K562 (cell line): ENCODE measurements at regions not wholly inside any gene's neighbourhood (a gene's known extent, or its start where the extent isn't known, plus 50 kb on each side); places are given as distances from the start of the nearest gene placed in this dataset.

Experiments used
- ATAC-seq: fragments of 200-7000 bp; cut with Tn5 transposase; 3 replicates; pipeline ENCODE4 v1.9.1; 2020; ENCODE audit warnings: moderate library complexity
- BruUV-seq: library from RNA; stranded (reverse); fragments of 400-500 nt; replicated peaks from 2 replicates; lab custom pipeline; 2021; lab: Mats Ljungman, UMichigan
- CTCF ChIA-PET: fragments of 300-600 bp; formaldehyde crosslinking; extraction: SDS; loops from one replicate; lab custom pipeline; 2021; ENCODE audit warnings: low intra/inter-chr PET ratio; lab: Yijun Ruan, JAX
- POLR2A ChIA-PET: fragments of 300-600, 350-650 bp; sonication (Branson Sonifier 250); formaldehyde crosslinking; extraction: SDS; loops from one replicate; lab custom pipeline; 2021; ENCODE audit warnings: antibody characterized with exemption, inconsistent platforms; lab: Yijun Ruan, JAX
- DNase-seq, 4 experiments: peaks; one replicate each; pipeline versions ENCODE4 v3.0.0 to v3.0.0-alpha.2; 2011 to 2018; ENCODE audit warnings: low spot score in 3 of 4, mixed read lengths in 3 of 4; ENCODE audit errors: extremely low read depth in 1 of 4
- FAIRE-seq: peaks from 2 replicates; lab custom pipeline; 2011; peaks lifted over from hg19 to GRCh38; lab: Jason Lieb, UNC
- H2AFZ ChIP-seq: 2 replicates; pipeline ENCODE4 v1.6.0; 2011; ENCODE audit warnings: low read depth, low read length, control low read depth, inconsistent platforms
- H3K27ac ChIP-seq: fragments of 200-600 bp; 3 replicates; pipeline ENCODE4 v1.8.0; 2011; ENCODE audit warnings: low read depth, mild to moderate bottlenecking, control low read depth, inconsistent platforms, low read length, moderate library complexity, mixed read lengths; ENCODE audit errors: extremely low read depth
- H3K27me3 ChIP-seq, 2 experiments: fragments of 300-600 bp in 1 of 2; 2 replicates in 1 of 2; 3 replicates in 1 of 2; pipeline versions ENCODE4 v1.6.0 to v1.8.0; 2011; ENCODE audit warnings: inconsistent platforms in 2 of 2, low read length in 2 of 2, mild to moderate bottlenecking in 1 of 2, mixed read lengths in 1 of 2, moderate library complexity in 1 of 2; ENCODE audit not compliant: control insufficient read depth in 2 of 2, insufficient read depth in 2 of 2
- H3K36me3 ChIP-seq: fragments of 300-600 bp; 3 replicates; pipeline ENCODE4 v1.8.0; 2011; ENCODE audit warnings: mild to moderate bottlenecking, low read length, inconsistent platforms; ENCODE audit not compliant: control insufficient read depth, insufficient read depth
- H3K4me1 ChIP-seq, 2 experiments: fragments of 200-600 bp in 1 of 2; replicated peaks in 1 of 2; 2 replicates in 1 of 2; 3 replicates in 1 of 2; pipeline versions ENCODE4 v1.5.1 to v1.8.0; 2011; ENCODE audit warnings: inconsistent platforms in 2 of 2, low read length in 2 of 2, mild to moderate bottlenecking in 1 of 2, mixed read lengths in 1 of 2, moderate library complexity in 1 of 2; ENCODE audit not compliant: control insufficient read depth in 2 of 2, insufficient read depth in 2 of 2
- H3K4me2 ChIP-seq: 2 replicates; pipeline ENCODE4 v1.6.1; 2011; ENCODE audit warnings: low read length, control low read depth, inconsistent platforms, mixed read lengths; ENCODE audit not compliant: insufficient read depth
- H3K4me3 ChIP-seq: fragments of 200-600 bp; sonication (generic), shearing (Covaris generic); 2 replicates; pipeline ENCODE4 v1.5.1; 2016; ENCODE audit warnings: control low read depth, inconsistent platforms
- H3K79me2 ChIP-seq: fragments of 200-600 bp; 3 replicates; pipeline ENCODE4 v1.8.0; 2011; ENCODE audit warnings: low read length, inconsistent platforms; ENCODE audit not compliant: control insufficient read depth, insufficient read depth
- H3K9ac ChIP-seq, 2 experiments: 2 replicates each; pipeline versions ENCODE4 v1.6.0 to v1.6.1; 2011; ENCODE audit warnings: low read depth in 2 of 2, low read length in 2 of 2, control low read depth in 1 of 2, inconsistent platforms in 1 of 2, mild to moderate bottlenecking in 1 of 2, mixed read lengths in 1 of 2; ENCODE audit not compliant: insufficient read depth in 1 of 2
- H3K9me1 ChIP-seq: one replicate; pipeline ENCODE4 v1.6.0; 2011; ENCODE audit warnings: inconsistent platforms, mild to moderate bottlenecking, low read length, moderate library complexity; ENCODE audit not compliant: control insufficient read depth, insufficient read depth
- H3K9me3 ChIP-seq: replicated peaks from 2 replicates; pipeline ENCODE4 v1.5.1; 2011; ENCODE audit warnings: low read depth, low read length, inconsistent platforms; ENCODE audit not compliant: control insufficient read depth, insufficient read depth
- H4K20me1 ChIP-seq: replicated peaks from 2 replicates; pipeline ENCODE4 v1.6.1; 2011; ENCODE audit warnings: low read length, inconsistent platforms, mixed read lengths; ENCODE audit not compliant: control insufficient read depth, insufficient read depth
- LCOR ChIP-seq: sonication (generic); formaldehyde crosslinking; IDR thresholded peaks from 2 replicates; pipeline ENCODE4 v1.8.0; 2022; ENCODE audit warnings: mild to moderate bottlenecking, missing genetic modification reagents
- MEF2A ChIP-seq: IDR thresholded peaks from 2 replicates; pipeline ENCODE4 v1.6.1; 2011; ENCODE audit warnings: low read depth, mild to moderate bottlenecking, low read length, moderate library complexity; ENCODE audit not compliant: control insufficient read depth
- SLC30A9 ChIP-seq: fragments of 250-450 bp; sonication (Bioruptor Pico); IDR thresholded peaks from 2 replicates; pipeline ENCODE4 v1.8.0; 2022; ENCODE audit warnings: mild to moderate bottlenecking, moderate library complexity
- UBTF ChIP-seq, 2 experiments: IDR thresholded peaks; 2 replicates each; pipeline ENCODE4 v1.6.1; 2012; ENCODE audit warnings: improper control_type of control experiment in 2 of 2, low read depth in 2 of 2, low read length in 2 of 2, borderline replicate concordance in 1 of 2
- WGBS: fragments of 100-300 bp; shearing (Covaris generic); methylation state at CpG from one replicate; pipeline ENCODE4 v1.1.6; 2016; ENCODE audit warnings: low coverage, mixed read lengths; ENCODE audit not compliant: insufficient coverage; ENCODE audit errors: missing lambda C conversion rate; 5-methylcytosine and 5-hydroxymethylcytosine counted together
- in situ Hi-C: fragments of 300-500 bp; cut with MboI; formaldehyde crosslinking; loops from 4 replicates; pipeline ENCODE4 v1.15.0; 2018; ENCODE audit warnings: inconsistent platforms, mixed read lengths
- intact Hi-C: fragments of 100-400 bp; cut with micrococcal nuclease; formaldehyde crosslinking; loops from 2 replicates; pipeline ENCODE4 v1.14.2; 2022

- no peak for FAIRE-seq
- Histone ChIP-seq H3K27ac (no peak overlapping the region), H3K4me3 (no peak overlapping the region), H3K9me3 (no peaks in the 10 kb centered on the region), H3K9ac (no peak overlapping the region), H3K36me3 (no peaks in the 10 kb centered on the region), H2AFZ (no peak overlapping the region), H4K20me1 (no peaks in the 10 kb centered on the region), H3K27me3 (no peaks in the 10 kb centered on the region), H3K4me1 (no peaks in the 10 kb centered on the region), H3K9me1 (no peaks in the 10 kb centered on the region), H3K79me2 (no peaks in the 10 kb centered on the region), H3K4me2 (no peak overlapping the region)
- no peak for ATAC-seq
- ChIA-PET CTCF (no interaction called here), POLR2A (no interaction called here)
- BruUV-seq: no TSS peak
- 2% methylated on average over 4 of the region's 5 CpGs for WGBS
- DNase-seq: no peak
- in situ Hi-C loops (no loop called here), intact Hi-C loops (no loop called here)
- TF ChIP-seq MEF2A (no peak), UBTF (IDR thresholded peaks at IDR 0.05; ENCODE audit: borderline replicate concordance in 1 of 2, low read depth in 2 of 2, low read length in 2 of 2) (no peak), SLC30A9 (CRISPR knock-in tag) (no peak), LCOR (CRISPR knock-in tag) (no peak)
- TF ChIP-seq, all 486 proteins: peak for 0
Observed at GRCh38 chr14:98146416-98146815, 1125.6 kb downstream of the BCL11B start.
